ENCODE measurements at regions not wholly inside any gene's neighbourhood (a gene's known extent, or its start where the extent isn't known, plus 50 kb on each side); places are given as distances from the start of the nearest gene placed in this dataset.
"Not testable (repeated sequence)": the region's sequence is repeated elsewhere in the genome, so short reads cannot be mapped to it uniquely, and the experiment has no call there.

GRCh38 chr14:71765505-71765904 is 166.7 kb upstream of the RGS6 start:
- no peak overlapping the region for H3K27ac ChIP-seq (ENCODE audit: low read depth, low read length)
- no peak overlapping the region for H3K4ac ChIP-seq (ENCODE audit: low read depth, low read length)
- no peak overlapping the region for H2BK12ac ChIP-seq (ENCODE audit: low read length)
- no peak overlapping the region for H2BK120ac ChIP-seq (ENCODE audit: insufficient read depth, low read length, poor library complexity)
- no peak for DNase-seq
- no peak overlapping the region for H3K18ac ChIP-seq (ENCODE audit: low read length)
- no peak overlapping the region for H2BK5ac ChIP-seq (ENCODE audit: low read depth, low read length, poor library complexity)
- H2AFZ ChIP-seq (ENCODE audit: insufficient read depth, low read length, poor library complexity), result no peak overlapping the region
- H2AK5ac ChIP-seq (ENCODE audit: low read length), result no peak overlapping the region
- no peak overlapping the region for H3K4me3 ChIP-seq (ENCODE audit: low read depth, low read length)
- no peaks in the 10 kb centered on the region for H3K27me3 ChIP-seq (ENCODE audit: insufficient read depth, low read length)
- no peak overlapping the region for H4K12ac ChIP-seq (ENCODE audit: low read depth, low read length)
- no CpG with 5 or more reads among the region's 1 CpG for WGBS (ENCODE audit: extremely low coverage, insufficient coverage, insufficient read length)
- H3K4me1 ChIP-seq (ENCODE audit: control insufficient read depth in 1 of 2, insufficient read depth in 2 of 2, low read length in 2 of 2), result no peaks in the 10 kb centered on the region
- H4K91ac ChIP-seq (ENCODE audit: low read depth, low read length), result no peak overlapping the region
- no peaks in the 10 kb centered on the region for H3K79me2 ChIP-seq (ENCODE audit: control insufficient read depth, insufficient read depth, low read length, poor library complexity)
- H3K23ac ChIP-seq (ENCODE audit: low read length), result no peak overlapping the region
- no peak overlapping the region for H3K4me2 ChIP-seq (ENCODE audit: low read length)
- H3K79me1 ChIP-seq (ENCODE audit: low read length), result no peaks in the 10 kb centered on the region
- no peak overlapping the region for H3K9ac ChIP-seq (ENCODE audit: low read length)
- H4K8ac ChIP-seq (ENCODE audit: low read depth, low read length), result no peak overlapping the region
- H3K9me3 ChIP-seq (ENCODE audit: insufficient read depth, low read depth, low read length), result peaks cover 2% of the 10 kb centered on the region
- no peak overlapping the region for H3K14ac ChIP-seq (ENCODE audit: low read length)
- H3K36me3 ChIP-seq (ENCODE audit: control insufficient read depth in 1 of 2, insufficient read depth in 2 of 2, low read length in 2 of 2), result no peaks in the 10 kb centered on the region

GRCh38 chr14:71770431-71770830 is 161.8 kb upstream of the RGS6 start:
- WGBS (ENCODE audit: extremely low coverage, insufficient coverage, insufficient read length), result no CpG with 5 or more reads among the region's 3 CpGs
- Histone ChIP-seq H3K18ac (ENCODE audit: low read length) (no peak overlapping the region), H3K4me2 (ENCODE audit: low read length) (no peak overlapping the region), H3K36me3 (ENCODE audit: control insufficient read depth in 1 of 2, insufficient read depth in 2 of 2, low read length in 2 of 2) (peaks cover 0 to 3% of the 10 kb centered on the region in 2 experiments), H2BK120ac (ENCODE audit: insufficient read depth, low read length, poor library complexity) (no peak overlapping the region), H3K4ac (ENCODE audit: low read depth, low read length) (no peak overlapping the region), H2BK12ac (ENCODE audit: low read length) (no peak overlapping the region), H3K4me3 (ENCODE audit: low read depth, low read length) (no peak overlapping the region), H3K79me2 (ENCODE audit: control insufficient read depth, insufficient read depth, low read length, poor library complexity) (no peaks in the 10 kb centered on the region), H2AFZ (ENCODE audit: insufficient read depth, low read length, poor library complexity) (no peak overlapping the region), H3K27me3 (ENCODE audit: insufficient read depth, low read length) (no peaks in the 10 kb centered on the region), H3K27ac (ENCODE audit: low read depth, low read length) (no peak overlapping the region), H2AK5ac (ENCODE audit: low read length) (no peak overlapping the region), H3K23ac (ENCODE audit: low read length) (no peak overlapping the region), H3K14ac (ENCODE audit: low read length) (no peak overlapping the region), H3K9me3 (ENCODE audit: insufficient read depth, low read depth, low read length) (peaks cover 7% of the 10 kb centered on the region), H2BK5ac (ENCODE audit: low read depth, low read length, poor library complexity) (no peak overlapping the region), H4K8ac (ENCODE audit: low read depth, low read length) (no peak overlapping the region), H3K9ac (ENCODE audit: low read length) (no peak overlapping the region), H4K12ac (ENCODE audit: low read depth, low read length) (no peak overlapping the region), H4K91ac (ENCODE audit: low read depth, low read length) (no peak overlapping the region), H3K4me1 (ENCODE audit: control insufficient read depth in 1 of 2, insufficient read depth in 2 of 2, low read length in 2 of 2) (no peaks in the 10 kb centered on the region), H3K79me1 (ENCODE audit: low read length) (peaks cover 4% of the 10 kb centered on the region)
- DNase-seq, result no peak

- H3K36me3 ChIP-seq (ENCODE audit: control insufficient read depth in 1 of 2, insufficient read depth in 2 of 2, low read length in 2 of 2); DNase-seq; H3K4me3 ChIP-seq (ENCODE audit: low read depth, low read length); H2BK120ac ChIP-seq (ENCODE audit: insufficient read depth, low read length, poor library complexity); H3K27ac ChIP-seq (ENCODE audit: low read depth, low read length); H4K91ac ChIP-seq (ENCODE audit: low read depth, low read length); H2BK5ac ChIP-seq (ENCODE audit: low read depth, low read length, poor library complexity); H2AFZ ChIP-seq (ENCODE audit: insufficient read depth, low read length, poor library complexity); H3K79me1 ChIP-seq (ENCODE audit: low read length); H2AK5ac ChIP-seq (ENCODE audit: low read length); H3K9ac ChIP-seq (ENCODE audit: low read length); H3K27me3 ChIP-seq (ENCODE audit: insufficient read depth, low read length); H3K4me1 ChIP-seq (ENCODE audit: control insufficient read depth in 1 of 2, insufficient read depth in 2 of 2, low read length in 2 of 2); H4K8ac ChIP-seq (ENCODE audit: low read depth, low read length); H3K23ac ChIP-seq (ENCODE audit: low read length); H3K18ac ChIP-seq (ENCODE audit: low read length); H3K9me3 ChIP-seq (ENCODE audit: insufficient read depth, low read depth, low read length); H3K4me2 ChIP-seq (ENCODE audit: low read length); H3K79me2 ChIP-seq (ENCODE audit: control insufficient read depth, insufficient read depth, low read length, poor library complexity); H3K4ac ChIP-seq (ENCODE audit: low read depth, low read length); H3K14ac ChIP-seq (ENCODE audit: low read length); H2BK12ac ChIP-seq (ENCODE audit: low read length); H4K12ac ChIP-seq (ENCODE audit: low read depth, low read length): not testable (repeated sequence)
- no CpG with 5 or more reads among the region's 4 CpGs for WGBS (ENCODE audit: extremely low coverage, insufficient coverage, insufficient read length)
Observed at GRCh38 chr14:71771421-71771820, 160.8 kb upstream of the RGS6 start.

- not testable (repeated sequence) for H2BK12ac ChIP-seq (ENCODE audit: low read length); H2BK5ac ChIP-seq (ENCODE audit: low read depth, low read length, poor library complexity); H3K27me3 ChIP-seq (ENCODE audit: insufficient read depth, low read length); H3K4me2 ChIP-seq (ENCODE audit: low read length); H3K79me1 ChIP-seq (ENCODE audit: low read length); H3K9ac ChIP-seq (ENCODE audit: low read length); H3K36me3 ChIP-seq (ENCODE audit: control insufficient read depth in 1 of 2, insufficient read depth in 2 of 2, low read length in 2 of 2); H4K91ac ChIP-seq (ENCODE audit: low read depth, low read length); H4K8ac ChIP-seq (ENCODE audit: low read depth, low read length); H2AFZ ChIP-seq (ENCODE audit: insufficient read depth, low read length, poor library complexity); DNase-seq; H3K14ac ChIP-seq (ENCODE audit: low read length); H4K12ac ChIP-seq (ENCODE audit: low read depth, low read length); H3K27ac ChIP-seq (ENCODE audit: low read depth, low read length); H3K4me3 ChIP-seq (ENCODE audit: low read depth, low read length); H3K79me2 ChIP-seq (ENCODE audit: control insufficient read depth, insufficient read depth, low read length, poor library complexity); H3K4me1 ChIP-seq (ENCODE audit: control insufficient read depth in 1 of 2, insufficient read depth in 2 of 2, low read length in 2 of 2); H3K23ac ChIP-seq (ENCODE audit: low read length); H2AK5ac ChIP-seq (ENCODE audit: low read length); H3K9me3 ChIP-seq (ENCODE audit: insufficient read depth, low read depth, low read length); H2BK120ac ChIP-seq (ENCODE audit: insufficient read depth, low read length, poor library complexity); H3K4ac ChIP-seq (ENCODE audit: low read depth, low read length); H3K18ac ChIP-seq (ENCODE audit: low read length)
- no CpG with 5 or more reads among the region's 17 CpGs for WGBS (ENCODE audit: extremely low coverage, insufficient coverage, insufficient read length)
Observed at GRCh38 chr14:71771996-71772395, 160.2 kb upstream of the RGS6 start.
